ENCODE measurements at regions not wholly inside any gene's neighbourhood (a gene's known extent, or its start where the extent isn't known, plus 50 kb on each side); places are given as distances from the start of the nearest gene placed in this dataset.
"Not testable (repeated sequence)": the region's sequence is repeated elsewhere in the genome, so short reads cannot be mapped to it uniquely, and the experiment has no call there.

- H3K27me3 ChIP-seq; H3K36me3 ChIP-seq; H3K9me3 ChIP-seq; H3K4me3 ChIP-seq; H3K27ac ChIP-seq; DNase-seq (ENCODE audit: low spot score in 2 of 2); intact Hi-C loops (cut with DNase I): not testable (repeated sequence)
- H3K4me1 ChIP-seq, result peaks cover 0 to 14% of the 10 kb centered on the region in 2 donors
These were observed 117.8 kb downstream of the CRLF3 start for GRCh38 chr17:30706461-30707335.

- Histone ChIP-seq H3K4me1 (peaks cover 0 to 14% of the 10 kb centered on the region in 2 donors), H3K4me3 (peak overlapping the region in 1 of 2 donors; percentile 27)
- H3K9me3 ChIP-seq; DNase-seq (ENCODE audit: low spot score in 2 of 2); H3K36me3 ChIP-seq; H3K27ac ChIP-seq; H3K27me3 ChIP-seq; intact Hi-C loops (cut with DNase I): not testable (repeated sequence)
These were observed 118.5 kb downstream of the CRLF3 start for GRCh38 chr17:30706004-30706403.

- Histone ChIP-seq H3K27me3 (no peaks in the 10 kb centered on the region), H3K4me3 (no peak overlapping the region), H3K4me1 (peaks cover 0 to 5% of the 10 kb centered on the region in 2 donors), H3K36me3 (no peaks in the 10 kb centered on the region), H3K9me3 (no peaks in the 10 kb centered on the region), H3K27ac (no peak overlapping the region)
- intact Hi-C loops (cut with DNase I), result no loop called here
- no peak for DNase-seq (ENCODE audit: low spot score in 2 of 2)
- TF ChIP-seq CTCF (IDR thresholded peaks at IDR 0.05), result no peak
These were observed 122.9 kb downstream of the CRLF3 start for GRCh38 chr17:30701498-30701989.

GRCh38 chr17:30700833-30701232, 123.7 kb downstream of the CRLF3 start:
- H3K4me1 ChIP-seq; DNase-seq (ENCODE audit: low spot score in 2 of 2); H3K36me3 ChIP-seq; H3K9me3 ChIP-seq; H3K4me3 ChIP-seq; intact Hi-C loops (cut with DNase I); H3K27ac ChIP-seq; H3K27me3 ChIP-seq: not testable (repeated sequence)

GRCh38 chr17:30697619-30698460, 126.7 kb downstream of the CRLF3 start:
- H3K27me3 ChIP-seq; DNase-seq (ENCODE audit: low spot score in 2 of 2); H3K9me3 ChIP-seq; H3K4me1 ChIP-seq; H3K27ac ChIP-seq; intact Hi-C loops (cut with DNase I); H3K36me3 ChIP-seq: not testable (repeated sequence)
- peak; percentile 88 to 92 (median 89) for TF ChIP-seq CTCF (IDR thresholded peaks at IDR 0.05)
- peak overlapping the region; percentile 39 to 59 for H3K4me3 ChIP-seq

- Histone ChIP-seq H3K4me1 (peaks cover 0 to 2% of the 10 kb centered on the region in 2 donors), H3K36me3 (no peaks in the 10 kb centered on the region), H3K27me3 (no peaks in the 10 kb centered on the region), H3K4me3 (no peak overlapping the region), H3K27ac (no peak overlapping the region), H3K9me3 (no peaks in the 10 kb centered on the region)
- no peak for DNase-seq (ENCODE audit: low spot score in 2 of 2)
- intact Hi-C loops (cut with DNase I), result no loop called here
- TF ChIP-seq CTCF (IDR thresholded peaks at IDR 0.05), result no peak
These were observed 128.3 kb downstream of the CRLF3 start for GRCh38 chr17:30696234-30696633.

- DNase-seq (ENCODE audit: low spot score in 2 of 2); H3K27ac ChIP-seq; H3K4me3 ChIP-seq; H3K27me3 ChIP-seq; intact Hi-C loops (cut with DNase I); H3K36me3 ChIP-seq; H3K4me1 ChIP-seq; H3K9me3 ChIP-seq: not testable (repeated sequence)
These were observed 129.2 kb downstream of the CRLF3 start for GRCh38 chr17:30695265-30695811.

- H3K9me3 ChIP-seq; DNase-seq (ENCODE audit: low spot score in 2 of 2); H3K27ac ChIP-seq; H3K36me3 ChIP-seq; H3K27me3 ChIP-seq; H3K4me1 ChIP-seq; intact Hi-C loops (cut with DNase I); H3K4me3 ChIP-seq: not testable (repeated sequence)
These were observed 130.7 kb downstream of the CRLF3 start for GRCh38 chr17:30693772-30694171.

GRCh38 chr17:30689266-30690000, 135.1 kb downstream of the CRLF3 start:
- H3K27me3 ChIP-seq; H3K9me3 ChIP-seq; intact Hi-C loops (cut with DNase I); DNase-seq (ENCODE audit: low spot score in 2 of 2); H3K4me1 ChIP-seq; H3K4me3 ChIP-seq; H3K36me3 ChIP-seq; H3K27ac ChIP-seq: not testable (repeated sequence)
